ENCODE measurements at regions not wholly inside any gene's neighbourhood (a gene's known extent, or its start where the extent isn't known, plus 50 kb on each side); places are given as distances from the start of the nearest gene placed in this dataset.

GRCh38 chr3:10709110-10709781 is 106.8 kb upstream of the SLC6A11 start:
- H3K9me3 ChIP-seq (ENCODE audit: control insufficient read depth, insufficient read depth, low read depth, low read length), result no peaks in the 10 kb centered on the region
- DNase-seq (ENCODE audit: low read depth, low spot score) (no peak), ATAC-seq (peak; percentile 41; the same call in 1 of the 2 replicates)
- no peak for TF ChIP-seq TCF7L2 (IDR thresholded peaks at IDR 0.05; ENCODE audit: low read depth, low read length)
- no peak for TF ChIP-seq POLR2AphosphoS5 (IDR thresholded peaks at IDR 0.05; ENCODE audit: low read depth, low read length)
- 0 out of 2 replicates have a peak, but pooled peaks have one; percentile 2 for TF ChIP-seq CTCF (IDR thresholded peaks at IDR 0.05)
- no peak for TF ChIP-seq SIN3A (IDR thresholded peaks at IDR 0.05; ENCODE audit: borderline replicate concordance, insufficient read depth, low read depth, low read length)
- TF ChIP-seq REST (IDR thresholded peaks at IDR 0.05; ENCODE audit: insufficient read depth in 1 of 2, low read depth in 2 of 2, low read length in 1 of 2), result no peak
- intact Hi-C loops (cut with micrococcal nuclease; ENCODE audit: unreplicated experiment), result no loop called here
- BruUV-seq (replicated peaks), result no TSS peak
- no peaks in the 10 kb centered on the region for H3K36me3 ChIP-seq (ENCODE audit: control insufficient read depth, insufficient read depth, low read length)
- H3K4me3 ChIP-seq (ENCODE audit: low read depth in 2 of 2, low read length in 2 of 2), result no peak overlapping the region
- no peak overlapping the region for H3K27ac ChIP-seq (ENCODE audit: low read length)
- CTCF ChIA-PET, result no interaction called here
- POLR2A ChIA-PET, result interaction anchor here (0.7 kb wide), 1 partner anchor 25 kb away, joined by 5 read pairs; no protein-coding TSS in a partner anchor
- H3K4me1 ChIP-seq (ENCODE audit: control insufficient read depth, insufficient read depth, low read length), result no peaks in the 10 kb centered on the region
- in situ Hi-C loops (cut with HindIII; ENCODE audit: low pct_unique_long_range_greater_than_20kb, low sequenced_read_pairs), result no loop called here
- H3K27me3 ChIP-seq (ENCODE audit: control insufficient read depth, insufficient read depth, low read length), result peaks cover 10% of the 10 kb centered on the region

GRCh38 chr3:10712121-10712520 is 103.9 kb upstream of the SLC6A11 start:
- in situ Hi-C loops (cut with HindIII; ENCODE audit: low pct_unique_long_range_greater_than_20kb, low sequenced_read_pairs) (no loop called here), intact Hi-C loops (cut with micrococcal nuclease; ENCODE audit: unreplicated experiment) (no loop called here)
- no peaks in the 10 kb centered on the region for H3K4me1 ChIP-seq (ENCODE audit: control insufficient read depth, insufficient read depth, low read length)
- DNase-seq (ENCODE audit: low read depth, low spot score) (no peak), ATAC-seq (no peak)
- no peak overlapping the region for H3K27ac ChIP-seq (ENCODE audit: low read length)
- H3K9me3 ChIP-seq (ENCODE audit: control insufficient read depth, insufficient read depth, low read depth, low read length), result no peaks in the 10 kb centered on the region; the same call in 1 of the 2 replicates
- TF ChIP-seq POLR2AphosphoS5 (IDR thresholded peaks at IDR 0.05; ENCODE audit: low read depth, low read length) (no peak), TCF7L2 (IDR thresholded peaks at IDR 0.05; ENCODE audit: low read depth, low read length) (no peak), SIN3A (IDR thresholded peaks at IDR 0.05; ENCODE audit: borderline replicate concordance, insufficient read depth, low read depth, low read length) (no peak), CTCF (IDR thresholded peaks at IDR 0.05) (no peak), REST (IDR thresholded peaks at IDR 0.05; ENCODE audit: insufficient read depth in 1 of 2, low read depth in 2 of 2, low read length in 1 of 2) (no peak)
- H3K4me3 ChIP-seq (ENCODE audit: low read depth in 2 of 2, low read length in 2 of 2), result no peak overlapping the region
- no peaks in the 10 kb centered on the region for H3K36me3 ChIP-seq (ENCODE audit: control insufficient read depth, insufficient read depth, low read length)
- ChIA-PET POLR2A (no interaction called here), CTCF (no interaction called here)
- peaks cover 8% of the 10 kb centered on the region for H3K27me3 ChIP-seq (ENCODE audit: control insufficient read depth, insufficient read depth, low read length)
- BruUV-seq (replicated peaks), result no TSS peak
